SK-N-MC (cell line): ENCODE measurements at regions not wholly inside any gene's neighbourhood (a gene's known extent, or its start where the extent isn't known, plus 50 kb on each side); places are given as distances from the start of the nearest gene placed in this dataset.

Source experiments
- EZH2 ChIP-seq: fragments of 200-600 bp; sonication (generic); IDR thresholded peaks from one replicate; pipeline ENCODE4 v1.6.1; 2017; ENCODE audit warnings: antibody characterized with exemption
- POLR2AphosphoS5 ChIP-seq: IDR thresholded peaks from 2 replicates; pipeline ENCODE4 v1.6.1; 2012; ENCODE audit warnings: mild to moderate bottlenecking, low read depth, low read length, borderline replicate concordance

DNA sequence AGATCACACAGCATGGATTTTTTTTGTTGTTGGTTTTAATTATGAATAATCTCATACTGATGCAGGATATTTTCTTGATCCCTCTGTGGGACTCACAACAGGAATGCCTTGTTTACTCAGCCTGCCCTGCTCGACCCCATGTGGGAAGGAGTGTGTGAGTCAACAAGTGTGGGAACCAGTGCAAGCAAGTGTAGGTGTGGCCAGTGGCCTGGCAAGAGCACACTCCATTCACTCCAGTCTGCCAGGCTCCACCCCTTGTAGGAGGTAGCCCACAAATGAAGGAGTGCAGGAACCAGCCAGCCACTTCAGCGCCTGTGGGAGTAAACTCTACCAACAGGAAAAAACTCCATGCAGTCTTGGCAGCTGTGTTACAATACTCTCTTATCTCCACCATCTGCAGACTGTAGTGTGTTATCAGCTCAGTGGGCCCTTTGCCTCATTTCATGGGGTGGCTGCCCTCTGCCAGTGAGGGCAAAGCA is 393.6 kb downstream of the OTOL1 start:
- TF ChIP-seq EZH2 (no peak), POLR2AphosphoS5 (no peak)
